ENCODE measurements at regions not wholly inside any gene's neighbourhood (a gene's known extent, or its start where the extent isn't known, plus 50 kb on each side); places are given as distances from the start of the nearest gene placed in this dataset.

- TF ChIP-seq, protein P1, sequence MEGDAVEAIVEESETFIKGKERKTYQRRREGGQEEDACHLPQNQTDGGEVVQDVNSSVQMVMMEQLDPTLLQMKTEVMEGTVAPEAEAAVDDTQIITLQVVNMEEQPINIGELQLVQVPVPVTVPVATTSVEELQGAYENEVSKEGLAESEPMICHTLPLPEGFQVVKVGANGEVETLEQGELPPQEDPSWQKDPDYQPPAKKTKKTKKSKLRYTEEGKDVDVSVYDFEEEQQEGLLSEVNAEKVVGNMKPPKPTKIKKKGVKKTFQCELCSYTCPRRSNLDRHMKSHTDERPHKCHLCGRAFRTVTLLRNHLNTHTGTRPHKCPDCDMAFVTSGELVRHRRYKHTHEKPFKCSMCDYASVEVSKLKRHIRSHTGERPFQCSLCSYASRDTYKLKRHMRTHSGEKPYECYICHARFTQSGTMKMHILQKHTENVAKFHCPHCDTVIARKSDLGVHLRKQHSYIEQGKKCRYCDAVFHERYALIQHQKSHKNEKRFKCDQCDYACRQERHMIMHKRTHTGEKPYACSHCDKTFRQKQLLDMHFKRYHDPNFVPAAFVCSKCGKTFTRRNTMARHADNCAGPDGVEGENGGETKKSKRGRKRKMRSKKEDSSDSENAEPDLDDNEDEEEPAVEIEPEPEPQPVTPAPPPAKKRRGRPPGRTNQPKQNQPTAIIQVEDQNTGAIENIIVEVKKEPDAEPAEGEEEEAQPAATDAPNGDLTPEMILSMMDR (IDR thresholded peaks at IDR 0.05), result no peak
- TF ChIP-seq POLR2A (IDR thresholded peaks at IDR 0.05), result no peak
These were observed 334.0 kb downstream of the PTTG2 start for GRCh38 chr4:38294238-38294637.
